ENCODE measurements at regions not wholly inside any gene's neighbourhood (a gene's known extent, or its start where the extent isn't known, plus 50 kb on each side); places are given as distances from the start of the nearest gene placed in this dataset.

GRCh38 chr5:4942831-4943178 is 197.3 kb upstream of the ADAMTS16 start:
- DNase-seq (ENCODE audit: low spot score) = no peak

- DNase-seq (ENCODE audit: low spot score) = no peak
These were observed 194.8 kb upstream of the ADAMTS16 start for GRCh38 chr5:4945296-4945695.

- DNase-seq (ENCODE audit: low spot score) = no peak
These were observed 193.0 kb upstream of the ADAMTS16 start for GRCh38 chr5:4947106-4947505.

GRCh38 chr5:4947893-4948536 is 192.1 kb upstream of the ADAMTS16 start:
- DNase-seq (ENCODE audit: low spot score) = no peak

GRCh38 chr5:4949108-4949507 is 191.0 kb upstream of the ADAMTS16 start:
- DNase-seq (ENCODE audit: low spot score) = no peak

GRCh38 chr5:4953576-4953975 is 186.6 kb upstream of the ADAMTS16 start:
- no peak for DNase-seq (ENCODE audit: low spot score)

- no peak for DNase-seq (ENCODE audit: low spot score)
These were observed 186.1 kb upstream of the ADAMTS16 start for GRCh38 chr5:4954048-4954447.

GRCh38 chr5:4963265-4963664 is 176.9 kb upstream of the ADAMTS16 start:
- DNase-seq (ENCODE audit: low spot score) = no peak

GRCh38 chr5:4969351-4969750 is 170.8 kb upstream of the ADAMTS16 start:
- no peak for DNase-seq (ENCODE audit: low spot score)

GRCh38 chr5:4970171-4970570 is 170.0 kb upstream of the ADAMTS16 start:
- no peak for DNase-seq (ENCODE audit: low spot score)

- DNase-seq (ENCODE audit: low spot score) = no peak
These were observed 163.2 kb upstream of the ADAMTS16 start for GRCh38 chr5:4976902-4977301.

- no peak for DNase-seq (ENCODE audit: low spot score)
These were observed 162.6 kb upstream of the ADAMTS16 start for GRCh38 chr5:4977416-4978110.

GRCh38 chr5:4980201-4980600 is 159.9 kb upstream of the ADAMTS16 start:
- DNase-seq (ENCODE audit: low spot score) = no peak

- no peak for DNase-seq (ENCODE audit: low spot score)
These were observed 158.5 kb upstream of the ADAMTS16 start for GRCh38 chr5:4981608-4982007.

- no peak for DNase-seq (ENCODE audit: low spot score)
These were observed 156.4 kb upstream of the ADAMTS16 start for GRCh38 chr5:4983701-4984100.

- DNase-seq (ENCODE audit: low spot score) = no peak
These were observed 155.7 kb upstream of the ADAMTS16 start for GRCh38 chr5:4984461-4984860.

GRCh38 chr5:4987431-4987830 is 152.7 kb upstream of the ADAMTS16 start:
- DNase-seq (ENCODE audit: low spot score) = no peak

GRCh38 chr5:4989118-4989517 is 151.0 kb upstream of the ADAMTS16 start:
- DNase-seq (ENCODE audit: low spot score) = no peak

GRCh38 chr5:4990017-4990416 is 150.1 kb upstream of the ADAMTS16 start:
- DNase-seq (ENCODE audit: low spot score) = no peak

GRCh38 chr5:4990462-4990861 is 149.7 kb upstream of the ADAMTS16 start:
- DNase-seq (ENCODE audit: low spot score) = no peak

GRCh38 chr5:4991925-4992324 is 148.2 kb upstream of the ADAMTS16 start:
- DNase-seq (ENCODE audit: low spot score) = no peak

GRCh38 chr5:4995014-4995413 is 145.1 kb upstream of the ADAMTS16 start:
- DNase-seq (ENCODE audit: low spot score) = no peak

GRCh38 chr5:5005353-5005752 is 134.8 kb upstream of the ADAMTS16 start:
- DNase-seq (ENCODE audit: low spot score) = no peak

GRCh38 chr5:5006548-5006947 is 133.6 kb upstream of the ADAMTS16 start:
- no peak for DNase-seq (ENCODE audit: low spot score)

Data from activated CD4-positive, alpha-beta T cell treated with anti-CD3 and anti-CD28 coated beads, Interleukin-2, Interleukin-4, amounts not matched to agents 100 ng/mL and 50 ng/mL, durations not matched to agents 16 hours and 8 hours (primary cell).